GM12891 (cell line): ENCODE measurements at regions not wholly inside any gene's neighbourhood (a gene's known extent, or its start where the extent isn't known, plus 50 kb on each side); places are given as distances from the start of the nearest gene placed in this dataset.

Experiments used
- POLR2A ChIP-seq: IDR thresholded peaks from 2 replicates; pipeline ENCODE4 v1.6.1; 2011; ENCODE audit warnings: low read depth, low read length, control low read depth
- POLR2AphosphoS5 ChIP-seq: IDR thresholded peaks from 2 replicates; pipeline ENCODE4 v1.6.1; 2011; ENCODE audit warnings: low read depth, low read length, control low read depth
- SPI1 ChIP-seq: IDR thresholded peaks from 2 replicates; pipeline ENCODE4 v1.6.1; 2011; ENCODE audit warnings: low read depth, low read length, control low read depth
- TAF1 ChIP-seq: IDR thresholded peaks from 2 replicates; pipeline ENCODE4 v1.6.1; 2011; ENCODE audit warnings: low read depth, low read length, control low read depth

GRCh38 chr13:79682164-79682563 is 201.2 kb downstream of the NDFIP2 start:
- TF ChIP-seq TAF1 (no peak), POLR2A (no peak), SPI1 (no peak), POLR2AphosphoS5 (no peak)
